Esophagus squamous epithelium (tissue), 4 donors: ENCODE measurements at regions not wholly inside any gene's neighbourhood (a gene's known extent, or its start where the extent isn't known, plus 50 kb on each side); places are given as distances from the start of the nearest gene placed in this dataset.

Experiments used
- POLR2A ChIP-seq, 4 donors: fragments of 450-650 bp; IDR thresholded peaks; one replicate each; pipeline ENCODE4 v1.6.1; 2017; ENCODE audit warnings: antibody characterized with exemption in 4 of 4, mild to moderate bottlenecking in 4 of 4, moderate library complexity in 3 of 4
- TF ChIP-seq, protein P1 (sequence below), 6 experiments: fragments of 450-650 bp in 4 of 6; fragments of 200-600 bp in 2 of 6; sonication (generic) in 2 of 6; IDR thresholded peaks; one replicate each; pipeline ENCODE4 v1.5.1; 2016 to 2019; ENCODE audit warnings: antibody characterized with exemption in 6 of 6, mild to moderate bottlenecking in 4 of 6, moderate library complexity in 4 of 6

- TF ChIP-seq, protein P1, sequence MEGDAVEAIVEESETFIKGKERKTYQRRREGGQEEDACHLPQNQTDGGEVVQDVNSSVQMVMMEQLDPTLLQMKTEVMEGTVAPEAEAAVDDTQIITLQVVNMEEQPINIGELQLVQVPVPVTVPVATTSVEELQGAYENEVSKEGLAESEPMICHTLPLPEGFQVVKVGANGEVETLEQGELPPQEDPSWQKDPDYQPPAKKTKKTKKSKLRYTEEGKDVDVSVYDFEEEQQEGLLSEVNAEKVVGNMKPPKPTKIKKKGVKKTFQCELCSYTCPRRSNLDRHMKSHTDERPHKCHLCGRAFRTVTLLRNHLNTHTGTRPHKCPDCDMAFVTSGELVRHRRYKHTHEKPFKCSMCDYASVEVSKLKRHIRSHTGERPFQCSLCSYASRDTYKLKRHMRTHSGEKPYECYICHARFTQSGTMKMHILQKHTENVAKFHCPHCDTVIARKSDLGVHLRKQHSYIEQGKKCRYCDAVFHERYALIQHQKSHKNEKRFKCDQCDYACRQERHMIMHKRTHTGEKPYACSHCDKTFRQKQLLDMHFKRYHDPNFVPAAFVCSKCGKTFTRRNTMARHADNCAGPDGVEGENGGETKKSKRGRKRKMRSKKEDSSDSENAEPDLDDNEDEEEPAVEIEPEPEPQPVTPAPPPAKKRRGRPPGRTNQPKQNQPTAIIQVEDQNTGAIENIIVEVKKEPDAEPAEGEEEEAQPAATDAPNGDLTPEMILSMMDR (IDR thresholded peaks at IDR 0.05), result no peak
- TF ChIP-seq POLR2A (IDR thresholded peaks at IDR 0.05), result no peak
Observed at GRCh38 chr6:155561966-155562364, 106.3 kb upstream of the NOX3 start.
